NCI-H1930 (cell line): ENCODE measurements at regions not wholly inside any gene's neighbourhood (a gene's known extent, or its start where the extent isn't known, plus 50 kb on each side); places are given as distances from the start of the nearest gene placed in this dataset.

Experiments used
- DNase-seq, 2 experiments: peaks; one replicate each; lab custom pipeline; 2025; lab: John Stamatoyannopoulos, UW

DNA sequence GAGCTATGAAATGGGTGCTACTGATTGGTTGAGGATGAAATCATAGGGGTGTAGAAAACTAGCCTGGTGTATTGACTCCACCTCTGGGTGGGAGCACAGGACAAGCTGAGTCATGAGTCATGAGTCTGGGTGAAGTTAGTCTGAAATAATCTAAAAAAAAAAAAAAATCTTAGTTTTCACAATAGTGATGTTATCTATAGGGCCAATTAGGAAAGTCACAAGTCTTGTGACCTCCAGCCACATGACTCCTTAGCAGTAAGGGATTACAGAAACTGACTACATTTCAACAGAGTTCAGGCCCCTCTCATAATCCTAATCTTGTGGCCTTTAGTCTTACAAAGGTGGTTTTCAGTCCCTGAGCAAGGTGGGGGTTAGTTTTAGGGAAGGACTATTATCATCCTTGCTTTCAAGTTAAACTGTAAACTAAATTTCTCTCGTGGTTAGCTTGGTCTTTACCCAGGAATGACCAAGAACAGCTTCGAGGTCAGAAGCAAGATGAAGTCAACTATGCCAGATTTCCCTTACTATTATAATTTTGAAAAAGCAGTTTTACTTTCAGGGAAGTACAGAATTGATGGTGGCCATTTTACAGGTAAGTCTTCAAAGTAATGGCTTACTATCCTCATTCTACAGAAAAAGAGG lies 338.0 kb upstream of the GYPC start:
- no peak for DNase-seq

GRCh38 chr2:126322342-126322741 lies 333.6 kb upstream of the GYPC start:
- no peak for DNase-seq

GRCh38 chr2:126325202-126325601 lies 330.8 kb upstream of the GYPC start:
- DNase-seq = no peak

- no peak for DNase-seq
These were observed 326.8 kb upstream of the GYPC start for GRCh38 chr2:126329173-126329572.

DNA sequence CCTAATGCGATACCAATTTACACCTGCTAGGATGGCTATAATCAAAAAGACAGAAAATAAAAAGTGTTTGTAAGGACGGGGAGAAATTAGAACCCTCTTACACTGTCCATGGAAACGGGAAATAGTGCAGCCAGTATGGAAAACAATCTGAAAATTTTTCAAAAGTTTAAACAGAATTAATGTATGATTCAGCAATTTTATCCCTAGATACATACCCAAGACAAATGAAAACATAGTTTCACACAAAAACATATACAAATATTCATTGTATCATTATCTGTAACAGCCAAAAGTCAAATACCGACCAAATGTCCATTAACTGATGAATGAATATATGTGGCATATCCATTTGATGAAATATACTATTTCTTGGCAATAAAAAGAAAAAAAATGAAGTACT lies 313.5 kb upstream of the GYPC start:
- DNase-seq = no peak

- no peak for DNase-seq
These were observed 312.8 kb upstream of the GYPC start for GRCh38 chr2:126343136-126343535.

DNA sequence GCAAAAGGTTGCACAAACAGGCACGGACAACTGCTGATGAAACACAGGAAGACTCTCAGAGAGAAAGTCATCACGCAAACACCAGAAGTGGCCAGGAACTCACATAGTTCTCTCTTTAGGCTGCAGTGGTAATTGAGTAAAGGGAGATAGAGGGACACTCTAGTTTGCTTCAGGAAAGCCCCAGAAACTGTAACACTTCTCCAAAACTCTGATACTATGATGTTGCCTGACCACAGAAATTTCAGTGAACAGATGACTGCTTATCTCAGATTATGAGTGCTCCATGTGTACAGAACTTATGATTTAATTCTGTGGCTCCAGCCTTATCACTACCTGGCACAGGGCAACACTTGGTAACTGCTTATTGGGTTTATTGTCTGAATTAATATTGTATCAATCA lies 311.5 kb upstream of the GYPC start:
- DNase-seq = no peak

DNA sequence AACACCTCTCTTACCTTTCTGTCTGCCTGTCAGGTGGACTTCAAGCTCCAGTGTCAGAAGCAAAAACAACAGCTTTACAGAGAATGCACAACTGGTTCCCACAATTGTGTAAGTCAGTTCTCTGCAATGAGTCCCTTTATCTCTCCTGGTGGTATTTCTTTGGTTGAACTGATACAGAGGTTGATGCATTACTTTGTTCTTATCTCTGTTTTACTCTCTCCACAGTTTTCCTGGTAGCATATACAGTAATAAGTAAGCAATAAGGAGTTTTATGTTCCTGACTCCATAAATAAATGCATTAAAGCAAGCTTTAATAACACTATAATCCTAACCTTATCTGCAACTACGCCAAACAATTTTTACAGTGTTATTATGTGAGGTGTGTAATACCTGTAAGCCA lies 310.3 kb upstream of the GYPC start:
- DNase-seq = no peak

- DNase-seq = no peak
These were observed 299.3 kb upstream of the GYPC start for GRCh38 chr2:126356631-126357030.

DNA sequence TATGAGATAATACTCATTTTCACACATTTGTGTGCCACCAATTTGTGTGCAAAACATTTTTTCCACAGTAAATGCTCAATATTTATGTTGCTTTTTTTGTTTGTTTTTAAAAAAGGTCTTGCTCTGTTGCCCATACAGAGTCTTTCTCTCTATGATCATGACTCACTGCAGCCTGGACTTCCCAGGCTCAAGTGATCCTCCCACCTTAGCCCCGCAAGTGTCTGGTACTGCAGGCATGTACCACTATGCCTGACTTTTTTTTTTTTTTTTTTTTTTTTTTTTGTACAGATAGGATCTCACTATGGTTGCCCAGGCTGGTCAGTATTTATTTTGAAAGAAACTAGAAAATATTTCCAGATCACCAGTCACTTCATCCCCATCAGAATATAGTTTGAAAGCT lies 297.8 kb upstream of the GYPC start:
- DNase-seq = no peak

GRCh38 chr2:126359494-126359893 lies 296.5 kb upstream of the GYPC start:
- no peak for DNase-seq

- DNase-seq = no peak
These were observed 288.6 kb upstream of the GYPC start for GRCh38 chr2:126367361-126367760.

DNA sequence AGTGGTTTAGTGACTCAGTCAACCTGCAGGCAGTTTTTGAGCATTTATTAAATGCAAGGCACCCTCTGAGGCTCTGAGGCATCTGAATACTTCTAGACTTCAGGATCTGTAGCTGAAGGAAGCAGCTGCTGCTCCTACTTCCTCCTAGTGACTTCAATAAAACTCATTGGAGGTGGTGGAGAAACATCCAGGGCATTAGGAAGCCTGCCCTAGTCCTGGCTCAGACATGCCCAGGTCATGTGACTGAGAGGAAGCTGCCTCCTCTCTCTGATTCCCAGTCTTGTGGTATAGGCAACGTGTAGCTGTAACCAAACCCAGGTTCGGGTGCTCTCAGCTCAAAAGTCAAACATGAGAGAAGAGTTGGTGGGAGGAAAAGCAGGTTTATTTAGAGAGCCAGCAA lies 287.2 kb upstream of the GYPC start:
- no peak for DNase-seq

DNA sequence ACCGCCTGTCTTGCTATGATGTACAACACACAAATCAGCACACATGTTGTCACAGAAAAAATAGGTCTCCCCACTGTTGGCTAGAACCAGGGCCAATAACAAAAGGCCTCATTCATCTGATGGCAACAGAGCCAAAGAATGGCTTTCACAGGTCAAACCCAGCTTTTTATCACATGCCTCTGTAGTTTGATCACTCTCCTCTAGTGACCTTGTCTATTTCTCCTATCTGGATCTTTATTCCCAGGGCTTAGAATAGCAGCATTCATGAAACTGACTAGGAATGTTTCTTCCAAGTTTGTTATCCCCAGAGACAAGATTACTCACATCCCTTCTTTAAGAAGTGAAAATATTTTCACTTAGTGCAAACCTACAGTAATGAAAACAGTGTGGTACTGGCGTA lies 285.8 kb upstream of the GYPC start:
- DNase-seq = no peak

DNA sequence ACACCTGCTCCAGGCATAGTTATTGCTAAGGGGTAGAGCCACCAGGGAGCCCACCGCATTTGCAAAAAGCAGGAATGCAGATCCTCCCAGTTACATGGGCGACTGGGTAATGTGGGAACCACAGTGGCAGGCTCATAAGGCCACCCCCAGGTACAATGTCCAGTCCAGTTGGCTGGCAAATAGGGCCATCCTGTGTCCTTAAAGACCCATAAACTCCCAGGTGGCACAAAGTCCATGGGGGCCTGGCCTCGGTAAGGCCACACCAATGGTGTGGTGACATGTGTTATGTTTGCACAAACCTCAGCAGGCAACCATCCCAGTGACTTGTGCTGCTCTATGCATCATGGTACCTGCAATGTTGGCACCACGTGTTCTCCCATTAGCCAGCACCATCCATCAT lies 283.6 kb upstream of the GYPC start:
- no peak for DNase-seq

GRCh38 chr2:126378176-126378575 lies 277.8 kb upstream of the GYPC start:
- no peak for DNase-seq

DNA sequence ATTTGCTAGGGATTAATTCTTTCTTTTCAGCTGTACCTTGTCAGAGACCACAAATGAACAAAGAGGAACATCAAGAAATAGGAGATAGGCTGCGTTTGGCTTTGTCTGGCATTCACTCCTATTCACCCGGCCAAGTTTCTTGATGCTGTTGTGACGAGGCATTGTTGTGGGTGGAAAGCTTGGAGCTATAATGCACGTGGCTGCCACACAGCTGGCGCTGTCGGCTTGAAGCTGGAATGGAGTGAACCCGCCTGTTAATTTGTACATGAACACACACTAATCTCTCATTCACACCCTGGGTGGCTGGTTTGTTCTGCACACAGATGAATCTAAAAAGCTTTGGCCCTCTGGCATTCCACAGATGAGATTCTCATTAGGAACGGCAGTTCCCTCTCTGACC lies 274.9 kb upstream of the GYPC start:
- no peak for DNase-seq

DNA sequence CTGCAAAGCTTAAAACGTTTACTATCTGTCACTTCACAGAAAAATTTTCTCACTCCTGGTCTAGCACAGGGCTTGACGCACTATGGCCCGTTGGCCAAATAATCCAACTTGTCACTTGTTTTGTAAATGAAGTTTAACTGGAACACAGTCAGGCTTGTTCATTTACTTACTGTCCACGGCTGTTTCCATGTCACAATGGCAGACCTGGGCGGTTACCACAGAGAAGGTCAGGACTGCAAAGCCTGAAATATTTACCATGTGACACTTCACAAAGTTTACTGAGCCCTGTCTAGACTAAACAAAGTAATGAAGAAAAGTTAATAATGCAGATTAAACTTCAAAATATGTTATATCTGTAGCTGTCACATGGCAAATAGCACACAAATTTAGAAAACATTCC lies 273.0 kb upstream of the GYPC start:
- no peak for DNase-seq

DNA sequence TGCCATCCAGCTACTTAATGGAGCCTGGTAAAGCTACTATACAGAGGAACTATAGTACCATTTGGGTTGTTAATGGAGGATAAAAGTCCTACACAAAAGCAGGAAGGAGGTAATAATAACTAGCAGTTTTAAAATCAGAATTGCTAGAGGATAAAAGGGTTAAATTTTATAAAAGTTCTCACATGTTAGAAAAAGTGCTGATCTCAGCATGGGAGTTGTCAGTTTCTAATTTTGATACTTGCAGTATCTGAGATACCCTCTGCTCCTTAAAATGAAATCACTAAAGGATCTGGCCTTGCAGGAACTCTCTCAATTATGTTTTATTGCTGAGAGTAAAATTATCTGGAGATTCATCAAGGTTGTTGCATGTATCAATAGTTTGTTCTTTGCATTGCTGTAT lies 272.2 kb upstream of the GYPC start:
- no peak for DNase-seq

DNA sequence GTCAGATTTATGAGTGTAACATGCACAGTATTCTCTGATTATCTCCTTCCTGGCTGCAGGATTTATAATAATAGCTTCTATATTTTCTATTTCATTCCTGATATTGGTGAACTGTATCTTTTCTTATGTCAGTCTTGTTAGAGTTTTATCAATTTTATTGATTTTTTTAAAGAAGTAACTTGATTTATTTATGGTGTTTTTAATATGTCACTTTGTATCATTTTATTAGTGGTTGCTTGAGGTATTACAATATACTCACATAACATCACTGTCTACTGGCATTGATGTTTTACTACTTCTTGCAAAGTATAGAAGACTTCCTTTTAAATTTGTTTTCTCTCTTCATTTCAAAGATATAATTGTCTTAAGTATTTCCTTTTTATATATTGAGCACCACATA lies 270.5 kb upstream of the GYPC start:
- DNase-seq = no peak

GRCh38 chr2:126385983-126386382 lies 270.0 kb upstream of the GYPC start:
- DNase-seq = no peak

GRCh38 chr2:126389446-126389845 lies 266.5 kb upstream of the GYPC start:
- no peak for DNase-seq

GRCh38 chr2:126392889-126393288 lies 263.1 kb upstream of the GYPC start:
- DNase-seq = no peak

DNA sequence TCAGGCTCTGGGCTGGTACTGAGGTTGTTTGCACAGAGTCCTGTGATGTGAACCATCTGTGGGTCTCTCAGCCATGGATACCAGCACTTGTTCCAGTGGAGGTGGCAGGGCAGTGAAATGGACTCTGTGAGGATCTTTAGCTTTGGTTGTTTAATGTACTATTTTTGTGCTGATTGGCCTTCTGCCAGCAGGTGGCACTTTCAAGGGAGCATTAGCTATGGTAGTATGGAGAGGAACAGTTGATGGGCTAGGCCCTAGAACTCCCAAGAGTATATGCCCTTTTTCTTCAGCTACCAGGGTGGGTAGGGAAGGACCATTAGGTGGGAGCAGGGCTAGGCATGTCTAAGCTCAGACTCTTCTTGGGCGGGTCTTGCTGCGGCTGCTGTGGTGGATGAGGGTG lies 257.0 kb upstream of the GYPC start:
- DNase-seq = no peak
